ENCODE measurements at regions not wholly inside any gene's neighbourhood (a gene's known extent, or its start where the extent isn't known, plus 50 kb on each side); places are given as distances from the start of the nearest gene placed in this dataset.

GRCh38 chr4:159723341-159724048 is 620.6 kb downstream of the RAPGEF2 start:
- no peak for DNase-seq (ENCODE audit: extremely low read depth, low read depth)

GRCh38 chr4:159725571-159725970 is 622.7 kb downstream of the RAPGEF2 start:
- DNase-seq (ENCODE audit: extremely low read depth, low read depth): no peak

GRCh38 chr4:159735281-159736207 is 632.7 kb downstream of the RAPGEF2 start:
- no peak for DNase-seq (ENCODE audit: extremely low read depth, low read depth)

- no peak for DNase-seq (ENCODE audit: extremely low read depth, low read depth)
These were observed 633.5 kb downstream of the RAPGEF2 start for GRCh38 chr4:159736411-159736810.

GRCh38 chr4:159743971-159744370 is 641.1 kb downstream of the RAPGEF2 start:
- DNase-seq (ENCODE audit: extremely low read depth, low read depth): no peak

- no peak for DNase-seq (ENCODE audit: extremely low read depth, low read depth)
These were observed 645.1 kb downstream of the RAPGEF2 start for GRCh38 chr4:159747983-159748382.

- no peak for DNase-seq (ENCODE audit: extremely low read depth, low read depth)
These were observed 646.1 kb downstream of the RAPGEF2 start for GRCh38 chr4:159748834-159749444.

GRCh38 chr4:159757499-159757898 is 654.6 kb downstream of the RAPGEF2 start:
- no peak for DNase-seq (ENCODE audit: extremely low read depth, low read depth)

GRCh38 chr4:159758061-159758460 is 655.2 kb downstream of the RAPGEF2 start:
- DNase-seq (ENCODE audit: extremely low read depth, low read depth): no peak

- DNase-seq (ENCODE audit: extremely low read depth, low read depth): no peak
These were observed 659.8 kb downstream of the RAPGEF2 start for GRCh38 chr4:159762672-159763071.

GRCh38 chr4:159764343-159764952 is 661.6 kb downstream of the RAPGEF2 start:
- DNase-seq (ENCODE audit: extremely low read depth, low read depth): peak; percentile 62

- DNase-seq (ENCODE audit: extremely low read depth, low read depth): no peak
These were observed 662.5 kb downstream of the RAPGEF2 start for GRCh38 chr4:159765382-159765781.

GRCh38 chr4:159766241-159766640 is 663.4 kb downstream of the RAPGEF2 start:
- no peak for DNase-seq (ENCODE audit: extremely low read depth, low read depth)

- no peak for DNase-seq (ENCODE audit: extremely low read depth, low read depth)
These were observed 664.5 kb downstream of the RAPGEF2 start for GRCh38 chr4:159767406-159767805.

GRCh38 chr4:159768016-159768415 is 665.1 kb downstream of the RAPGEF2 start:
- DNase-seq (ENCODE audit: extremely low read depth, low read depth): no peak

GRCh38 chr4:159770401-159770800 is 667.5 kb downstream of the RAPGEF2 start:
- DNase-seq (ENCODE audit: extremely low read depth, low read depth): no peak

- DNase-seq (ENCODE audit: extremely low read depth, low read depth): no peak
These were observed 668.1 kb downstream of the RAPGEF2 start for GRCh38 chr4:159770969-159771368.

- DNase-seq (ENCODE audit: extremely low read depth, low read depth): no peak
These were observed 674.1 kb downstream of the RAPGEF2 start for GRCh38 chr4:159776961-159777360.

- no peak for DNase-seq (ENCODE audit: extremely low read depth, low read depth)
These were observed 674.8 kb downstream of the RAPGEF2 start for GRCh38 chr4:159777689-159778088.

GRCh38 chr4:159778298-159778697 is 675.4 kb downstream of the RAPGEF2 start:
- DNase-seq (ENCODE audit: extremely low read depth, low read depth): no peak

- no peak for DNase-seq (ENCODE audit: extremely low read depth, low read depth)
These were observed 676.8 kb downstream of the RAPGEF2 start for GRCh38 chr4:159779716-159780115.
